ENCODE measurements at regions not wholly inside any gene's neighbourhood (a gene's known extent, or its start where the extent isn't known, plus 50 kb on each side); places are given as distances from the start of the nearest gene placed in this dataset.

DNA sequence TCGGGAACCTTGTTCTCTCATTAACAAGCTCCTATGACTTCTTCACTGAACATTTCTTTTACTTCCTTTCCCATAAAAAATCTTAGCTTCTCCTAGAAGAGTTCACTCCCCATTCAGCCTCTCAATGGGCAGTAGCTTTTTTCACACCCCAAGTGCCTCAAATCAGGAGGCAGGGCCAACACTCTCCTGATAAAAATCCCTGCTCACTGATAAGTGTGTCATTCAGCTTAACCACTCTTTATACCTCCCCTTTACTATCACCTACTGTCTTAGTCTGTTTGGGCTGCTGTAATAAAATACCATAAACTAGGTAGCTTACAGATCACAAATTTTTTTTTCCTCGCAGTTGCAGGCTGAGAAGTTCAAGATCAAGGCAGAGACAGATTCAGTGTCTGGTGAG lies 400.4 kb downstream of the WDR72 start:
- TF ChIP-seq, protein P1, sequence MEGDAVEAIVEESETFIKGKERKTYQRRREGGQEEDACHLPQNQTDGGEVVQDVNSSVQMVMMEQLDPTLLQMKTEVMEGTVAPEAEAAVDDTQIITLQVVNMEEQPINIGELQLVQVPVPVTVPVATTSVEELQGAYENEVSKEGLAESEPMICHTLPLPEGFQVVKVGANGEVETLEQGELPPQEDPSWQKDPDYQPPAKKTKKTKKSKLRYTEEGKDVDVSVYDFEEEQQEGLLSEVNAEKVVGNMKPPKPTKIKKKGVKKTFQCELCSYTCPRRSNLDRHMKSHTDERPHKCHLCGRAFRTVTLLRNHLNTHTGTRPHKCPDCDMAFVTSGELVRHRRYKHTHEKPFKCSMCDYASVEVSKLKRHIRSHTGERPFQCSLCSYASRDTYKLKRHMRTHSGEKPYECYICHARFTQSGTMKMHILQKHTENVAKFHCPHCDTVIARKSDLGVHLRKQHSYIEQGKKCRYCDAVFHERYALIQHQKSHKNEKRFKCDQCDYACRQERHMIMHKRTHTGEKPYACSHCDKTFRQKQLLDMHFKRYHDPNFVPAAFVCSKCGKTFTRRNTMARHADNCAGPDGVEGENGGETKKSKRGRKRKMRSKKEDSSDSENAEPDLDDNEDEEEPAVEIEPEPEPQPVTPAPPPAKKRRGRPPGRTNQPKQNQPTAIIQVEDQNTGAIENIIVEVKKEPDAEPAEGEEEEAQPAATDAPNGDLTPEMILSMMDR (IDR thresholded peaks at IDR 0.05; ENCODE audit: low read depth, low read length) = no peak
- TF ChIP-seq EZH2phosphoT487 (IDR thresholded peaks at IDR 0.05; ENCODE audit: low read depth) = no peak
